Prostate gland (tissue), 2 donors: ENCODE measurements at regions not wholly inside any gene's neighbourhood (a gene's known extent, or its start where the extent isn't known, plus 50 kb on each side); places are given as distances from the start of the nearest gene placed in this dataset.

Experiments
- CTCF ChIP-seq, 4 experiments: fragments of 200-600 bp in 2 of 4; fragments of 450-650 bp in 2 of 4; sonication (generic) in 2 of 4; IDR thresholded peaks; 1 replicate in 3 of 4; 2 replicates in 1 of 4; pipeline ENCODE4 v1.5.1; 2016 to 2019; ENCODE audit warnings: antibody characterized with exemption in 4 of 4, mild to moderate bottlenecking in 2 of 4, moderate library complexity in 2 of 4
- POLR2A ChIP-seq: fragments of 450-650 bp; IDR thresholded peaks from one replicate; pipeline ENCODE4 v1.6.1; 2016; ENCODE audit warnings: antibody characterized with exemption, mild to moderate bottlenecking
- POLR2AphosphoS5 ChIP-seq: sonication (generic); formaldehyde crosslinking; IDR thresholded peaks from one replicate; pipeline ENCODE4 v1.6.1; 2017; ENCODE audit warnings: antibody characterized with exemption

- no peak for TF ChIP-seq CTCF (IDR thresholded peaks at IDR 0.05)
- no peak for TF ChIP-seq POLR2A
- no peak for TF ChIP-seq POLR2AphosphoS5
Measured at GRCh38 chr14:36396798-36397197, 76.4 kb upstream of the MBIP start.
